NCI-H2196 treated with DMSO at 0.1 percent for 48 hours (cell line): ENCODE measurements at regions not wholly inside any gene's neighbourhood (a gene's known extent, or its start where the extent isn't known, plus 50 kb on each side); places are given as distances from the start of the nearest gene placed in this dataset.

Experiments used
- DNase-seq: peaks from one replicate; lab custom pipeline; 2025; ENCODE audit not compliant: unreplicated experiment; lab: John Stamatoyannopoulos, UW

DNA sequence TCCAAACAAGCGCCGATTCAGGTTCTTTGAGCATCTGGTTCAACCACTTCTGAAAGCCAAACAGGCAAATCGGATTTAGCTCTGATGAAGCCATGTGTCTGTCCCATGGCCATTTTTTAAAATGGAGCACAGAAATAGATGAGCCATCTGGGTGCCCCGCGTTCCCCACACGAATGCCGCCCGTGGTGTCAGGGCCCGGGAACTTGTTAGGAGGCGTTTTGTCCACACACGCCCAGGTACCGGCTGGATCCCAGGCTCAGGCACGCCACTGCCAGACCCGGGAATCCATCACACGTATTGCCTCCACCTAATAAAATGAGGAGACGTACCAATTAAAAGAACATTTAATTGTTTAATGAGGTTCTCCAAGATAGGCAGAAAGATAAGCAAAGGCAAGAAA is 374.4 kb upstream of the SALL3 start:
- no peak for DNase-seq

DNA sequence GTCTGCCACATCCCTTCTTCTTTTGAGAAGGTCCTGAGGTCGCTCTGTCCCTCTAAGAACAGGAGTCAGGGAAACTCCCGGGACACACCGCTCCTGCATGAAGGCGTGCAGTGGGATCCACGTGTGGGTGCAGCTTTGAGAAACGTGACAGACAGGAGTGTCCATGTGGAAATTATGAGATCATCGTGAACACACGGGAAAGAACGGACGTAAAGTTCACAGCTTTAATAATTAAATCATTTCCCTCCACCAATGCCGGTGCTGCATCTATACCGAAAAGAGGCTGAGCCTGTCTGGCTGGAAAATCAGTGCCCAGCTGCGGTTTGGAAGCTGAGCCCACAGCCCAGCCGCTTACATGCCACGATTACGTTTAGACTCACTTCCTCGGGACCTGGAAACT is 372.4 kb upstream of the SALL3 start:
- DNase-seq = no peak

DNA sequence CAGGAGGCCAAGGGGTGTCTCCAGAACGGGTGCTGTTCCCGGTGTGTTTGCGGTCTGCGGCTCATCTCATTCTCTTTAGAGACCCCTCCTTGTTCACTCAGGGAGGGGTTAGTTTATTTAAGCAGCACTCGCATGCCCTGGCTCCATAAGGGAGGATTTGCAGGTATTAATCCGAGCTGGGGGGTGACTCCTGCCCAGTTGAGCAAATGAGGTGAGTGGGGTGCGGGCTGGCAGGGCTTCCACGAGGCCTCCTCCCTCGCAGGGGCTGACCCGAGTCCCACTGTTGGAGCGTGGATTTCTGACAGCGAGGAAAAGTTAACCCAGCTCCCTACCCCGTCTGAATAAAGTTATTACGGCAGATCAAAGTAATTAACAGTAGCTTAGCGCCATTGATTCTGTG is 371.8 kb upstream of the SALL3 start:
- DNase-seq = no peak

GRCh38 chr18:78610179-78610578 is 369.4 kb upstream of the SALL3 start:
- DNase-seq = no peak

GRCh38 chr18:78611201-78611800 is 368.3 kb upstream of the SALL3 start:
- no peak for DNase-seq

- DNase-seq = no peak
Observed at GRCh38 chr18:78611869-78612268, 367.7 kb upstream of the SALL3 start.

- DNase-seq = no peak
Observed at GRCh38 chr18:78612318-78612717, 367.3 kb upstream of the SALL3 start.

- DNase-seq = no peak
Observed at GRCh38 chr18:78612801-78613200, 366.8 kb upstream of the SALL3 start.

- DNase-seq = no peak
Observed at GRCh38 chr18:78618726-78619125, 360.9 kb upstream of the SALL3 start.

- no peak for DNase-seq
Observed at GRCh38 chr18:78619854-78620253, 359.8 kb upstream of the SALL3 start.

- no peak for DNase-seq
Observed at GRCh38 chr18:78620326-78620725, 359.3 kb upstream of the SALL3 start.

- no peak for DNase-seq
Observed at GRCh38 chr18:78621141-78621755, 358.4 kb upstream of the SALL3 start.

- no peak for DNase-seq
Observed at GRCh38 chr18:78622251-78622906, 357.2 kb upstream of the SALL3 start.

- no peak for DNase-seq
Observed at GRCh38 chr18:78622907-78623541, 356.6 kb upstream of the SALL3 start.

- no peak for DNase-seq
Observed at GRCh38 chr18:78624646-78625279, 354.9 kb upstream of the SALL3 start.

DNA sequence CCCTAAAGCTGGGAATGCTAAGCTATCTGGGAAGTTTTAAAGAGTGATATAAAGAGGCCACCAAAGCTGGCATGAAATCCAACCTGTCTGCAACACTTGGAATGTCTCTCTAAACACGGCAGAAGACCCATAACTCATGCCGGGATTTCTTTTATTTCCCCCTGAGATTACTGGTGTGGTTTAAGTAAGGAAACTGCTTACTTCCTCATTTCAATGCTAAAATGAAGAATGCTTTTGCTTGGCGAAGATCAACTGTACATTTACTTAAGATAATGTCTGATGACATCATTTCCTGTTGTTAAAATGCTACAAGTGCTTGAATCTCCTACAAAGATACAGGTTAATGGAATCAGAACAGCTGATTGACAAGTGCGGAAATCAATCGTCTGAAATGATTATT is 353.8 kb upstream of the SALL3 start:
- no peak for DNase-seq

DNA sequence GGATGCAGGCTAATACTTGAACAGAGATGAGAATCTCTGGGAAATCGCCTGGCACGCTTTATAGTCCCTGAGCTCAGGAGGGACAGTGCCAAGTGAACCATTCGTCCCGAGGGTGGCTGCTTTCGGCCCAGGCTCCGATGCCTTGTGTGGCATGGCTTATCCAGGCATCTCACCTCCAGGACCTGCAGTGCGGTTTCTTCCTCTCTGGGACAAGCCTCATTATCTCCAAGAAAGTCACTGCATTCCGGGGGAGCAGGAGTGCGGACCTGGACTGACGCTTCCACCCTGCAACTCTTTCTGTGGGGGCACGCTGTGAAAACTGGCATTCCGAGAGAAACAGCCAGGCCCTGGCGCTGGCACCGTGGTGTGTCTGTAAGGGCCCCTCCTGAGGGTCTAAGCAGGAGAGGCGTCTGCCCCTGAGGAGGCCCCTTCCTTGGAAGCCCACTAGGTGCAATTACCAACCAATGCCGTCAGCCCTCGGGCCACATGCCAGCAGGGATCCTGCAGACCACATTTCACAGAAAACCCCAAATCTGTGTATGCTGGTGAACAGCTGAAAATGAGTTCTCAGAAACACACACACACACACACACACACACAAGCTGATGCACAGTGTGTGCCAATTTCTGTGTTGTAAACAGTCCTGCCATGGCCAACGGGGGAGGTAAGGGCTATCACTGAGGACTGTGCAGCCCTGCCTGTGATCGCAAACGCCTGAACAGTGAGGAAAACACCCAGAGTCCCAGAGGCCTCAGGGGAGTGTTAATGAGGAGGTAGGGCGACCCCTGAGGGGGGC is 351.9 kb upstream of the SALL3 start:
- no peak for DNase-seq

DNA sequence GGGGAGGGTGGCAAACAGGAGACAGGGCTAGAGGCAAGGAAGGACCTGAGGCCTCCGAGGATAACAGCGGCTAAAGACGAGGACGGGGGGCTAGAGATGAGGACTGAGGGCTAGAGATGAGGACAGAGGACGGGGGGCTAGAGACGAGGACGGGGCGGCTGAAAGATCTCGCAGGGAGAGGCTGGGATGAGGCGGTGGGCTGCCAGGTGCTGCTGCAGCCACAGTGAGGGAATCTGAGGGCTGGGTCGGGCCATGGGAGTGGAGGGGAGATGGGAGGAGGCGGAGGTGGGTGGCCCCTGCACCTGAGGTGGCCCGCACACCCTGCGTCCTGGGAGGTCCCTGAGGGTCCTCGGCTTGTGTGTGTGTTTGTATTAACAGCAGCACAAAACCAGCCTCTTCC is 350.2 kb upstream of the SALL3 start:
- no peak for DNase-seq

GRCh38 chr18:78630356-78630755 is 349.3 kb upstream of the SALL3 start:
- DNase-seq = no peak

DNA sequence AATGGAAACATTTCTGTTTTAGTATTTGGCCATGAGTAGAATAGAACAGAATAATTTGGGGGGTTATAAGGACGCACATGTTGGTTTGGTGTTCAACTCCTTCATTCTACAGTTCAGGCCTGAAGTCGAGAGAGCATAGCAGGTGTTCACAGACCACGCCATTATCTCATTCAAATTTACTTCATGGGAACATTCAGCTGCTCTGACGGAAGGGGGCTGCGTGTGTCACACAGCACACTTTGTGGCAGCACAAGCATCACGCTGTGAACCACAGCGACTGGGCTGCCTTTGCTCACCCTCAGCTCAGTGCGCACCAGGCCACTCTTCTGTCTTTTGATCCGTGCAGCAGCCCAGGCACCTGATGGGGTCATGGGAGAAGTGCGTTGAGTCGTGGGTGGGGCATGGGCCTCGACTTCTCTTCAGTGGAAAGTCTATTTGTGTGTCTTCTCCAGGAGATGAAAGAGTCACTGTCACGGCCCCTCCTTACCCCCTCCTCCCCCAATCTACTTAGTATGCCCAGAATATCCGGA is 348.6 kb upstream of the SALL3 start:
- DNase-seq = no peak

GRCh38 chr18:78632111-78632541 is 347.5 kb upstream of the SALL3 start:
- no peak for DNase-seq
